IMR-90 (cell line): ENCODE measurements at regions not wholly inside any gene's neighbourhood (a gene's known extent, or its start where the extent isn't known, plus 50 kb on each side); places are given as distances from the start of the nearest gene placed in this dataset.

Source experiments
- BHLHE40 ChIP-seq: fragments of 150-350 bp; IDR thresholded peaks from 2 replicates; pipeline ENCODE4 v1.6.1; 2016; ENCODE audit warnings: mild to moderate bottlenecking, low read depth, low read length
- CEBPB ChIP-seq: IDR thresholded peaks from 2 replicates; pipeline ENCODE4 v1.6.1; 2012; ENCODE audit warnings: low read depth, low read length, improper control_type of control experiment
- CHD1 ChIP-seq: IDR thresholded peaks from 2 replicates; pipeline ENCODE4 v1.6.1; 2012; ENCODE audit warnings: low read depth, low read length, improper control_type of control experiment
- CTCF ChIP-seq: conservative IDR thresholded peaks from 2 replicates; pipeline ENCODE4 v1.5.1; 2012; ENCODE audit warnings: mild to moderate bottlenecking, low read depth, low read length, improper control_type of control experiment
- FOS ChIP-seq: fragments of 150-350 bp; IDR thresholded peaks from 2 replicates; pipeline ENCODE4 v1.6.1; 2016; ENCODE audit warnings: low read depth, low read length
- MAZ ChIP-seq: IDR thresholded peaks from 2 replicates; pipeline ENCODE4 v1.6.1; 2012; ENCODE audit warnings: low read depth, mild to moderate bottlenecking, low read length, improper control_type of control experiment, moderate library complexity, borderline replicate concordance
- POLR2A ChIP-seq: IDR thresholded peaks from 2 replicates; pipeline ENCODE4 v1.6.1; 2012; ENCODE audit warnings: mild to moderate bottlenecking, low read depth, low read length
- RAD21 ChIP-seq: IDR thresholded peaks from 2 replicates; pipeline ENCODE4 v1.6.1; 2012; ENCODE audit warnings: low read length, improper control_type of control experiment

DNA sequence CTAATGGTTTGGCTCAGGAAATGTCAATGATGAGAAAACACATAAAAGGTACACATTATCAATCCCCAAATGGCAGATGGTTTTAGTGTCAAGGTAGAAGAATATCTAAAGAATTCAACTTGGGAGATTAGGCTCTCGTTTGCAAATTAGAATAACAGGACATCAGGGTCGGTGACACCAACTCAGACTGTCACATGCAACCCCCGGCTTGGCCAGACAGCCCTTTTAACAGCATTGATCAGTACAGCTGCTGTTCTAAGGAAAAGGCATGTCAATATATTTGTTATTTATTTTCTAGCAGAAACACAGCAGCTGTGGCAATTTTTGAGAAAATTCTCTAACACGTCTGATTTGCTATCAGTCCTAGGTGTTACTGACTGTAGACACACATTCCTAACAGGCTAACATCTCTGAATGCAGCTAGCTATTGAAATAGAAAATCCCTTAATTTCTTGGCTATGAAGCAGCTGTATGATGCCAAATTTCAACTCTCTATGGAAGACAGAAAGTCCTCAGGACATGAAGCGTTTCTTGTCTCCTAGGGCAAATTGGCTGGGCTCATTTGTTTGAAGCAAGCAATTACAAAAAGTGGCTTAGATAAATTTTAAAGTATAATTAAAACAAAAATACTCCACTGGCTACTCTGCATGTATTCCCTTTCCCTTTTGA, 269.0 kb upstream of the CXXC4 start:
- no peak for TF ChIP-seq MAZ
- no peak for TF ChIP-seq CTCF
- no peak for TF ChIP-seq POLR2A
- no peak for TF ChIP-seq CEBPB
- no peak for TF ChIP-seq FOS
- no peak for TF ChIP-seq BHLHE40
- TF ChIP-seq CHD1, result no peak
- no peak for TF ChIP-seq RAD21
